ENCODE measurements at regions not wholly inside any gene's neighbourhood (a gene's known extent, or its start where the extent isn't known, plus 50 kb on each side); places are given as distances from the start of the nearest gene placed in this dataset.

DNA sequence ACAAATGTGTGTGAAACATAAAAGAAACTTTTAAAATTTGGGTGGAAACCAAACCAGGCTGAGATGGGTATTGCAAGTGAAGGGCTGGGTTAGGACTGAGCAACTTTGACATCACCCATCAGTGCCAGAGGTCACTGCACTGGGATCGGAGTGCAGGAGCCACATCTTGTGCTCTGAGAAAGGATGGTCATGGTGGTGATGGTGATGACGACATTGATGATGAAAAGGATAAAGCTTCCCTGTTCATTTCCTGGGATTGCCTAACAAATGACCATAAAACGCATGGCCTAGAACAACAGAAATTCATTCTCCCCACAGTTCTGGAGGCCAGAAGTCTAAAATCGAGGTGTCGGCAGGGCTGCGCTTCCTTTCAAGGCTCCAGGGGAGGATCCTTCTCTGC, 324.0 kb downstream of the MAF start:
- POLR2A ChIA-PET = interaction anchor here (0.6 kb wide), 1 partner anchor 931 kb away, joined by 21 read pairs; no protein-coding TSS in a partner anchor
- no TSS peak for BruUV-seq (replicated peaks)

DNA sequence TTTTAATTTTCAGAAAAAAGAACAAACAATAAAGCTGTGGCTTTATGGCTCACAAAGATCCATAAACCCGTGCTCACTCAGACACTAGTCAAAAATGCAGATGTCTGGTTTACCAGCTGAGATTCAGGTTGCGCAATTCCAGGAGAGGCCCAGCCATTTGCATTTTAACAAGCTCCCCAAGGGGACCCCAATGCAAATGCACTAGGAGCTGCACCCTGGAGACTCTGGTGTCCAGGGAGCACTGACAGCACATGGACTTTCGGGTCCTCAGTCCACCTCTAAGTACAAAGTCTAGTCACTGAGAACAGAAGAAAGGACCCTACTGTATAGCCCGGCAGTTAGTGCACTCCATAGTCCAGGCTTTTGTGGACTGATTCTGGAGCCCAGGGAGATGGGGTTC, 326.3 kb downstream of the MAF start:
- H3K36me3 ChIP-seq (ENCODE audit: control insufficient read depth, insufficient read depth, low read length) = no peaks in the 10 kb centered on the region
- no peaks in the 10 kb centered on the region for H3K4me1 ChIP-seq (ENCODE audit: control insufficient read depth, insufficient read depth, low read length)
- intact Hi-C loops (cut with micrococcal nuclease; ENCODE audit: unreplicated experiment) = no loop called here
- BruUV-seq (replicated peaks) = no TSS peak
- H3K4me3 ChIP-seq (ENCODE audit: low read depth in 2 of 2, low read length in 2 of 2) = no peak overlapping the region
- H3K27me3 ChIP-seq (ENCODE audit: control insufficient read depth, insufficient read depth, low read length) = no peaks in the 10 kb centered on the region
- ATAC-seq = no peak
- DNase-seq (ENCODE audit: low read depth, low spot score) = no peak
- TF ChIP-seq POLR2AphosphoS5 (IDR thresholded peaks at IDR 0.05; ENCODE audit: low read depth, low read length) (no peak), TCF7L2 (IDR thresholded peaks at IDR 0.05; ENCODE audit: low read depth, low read length) (no peak), SIN3A (IDR thresholded peaks at IDR 0.05; ENCODE audit: borderline replicate concordance, insufficient read depth, low read depth, low read length) (no peak)
- TF ChIP-seq, protein P1, sequence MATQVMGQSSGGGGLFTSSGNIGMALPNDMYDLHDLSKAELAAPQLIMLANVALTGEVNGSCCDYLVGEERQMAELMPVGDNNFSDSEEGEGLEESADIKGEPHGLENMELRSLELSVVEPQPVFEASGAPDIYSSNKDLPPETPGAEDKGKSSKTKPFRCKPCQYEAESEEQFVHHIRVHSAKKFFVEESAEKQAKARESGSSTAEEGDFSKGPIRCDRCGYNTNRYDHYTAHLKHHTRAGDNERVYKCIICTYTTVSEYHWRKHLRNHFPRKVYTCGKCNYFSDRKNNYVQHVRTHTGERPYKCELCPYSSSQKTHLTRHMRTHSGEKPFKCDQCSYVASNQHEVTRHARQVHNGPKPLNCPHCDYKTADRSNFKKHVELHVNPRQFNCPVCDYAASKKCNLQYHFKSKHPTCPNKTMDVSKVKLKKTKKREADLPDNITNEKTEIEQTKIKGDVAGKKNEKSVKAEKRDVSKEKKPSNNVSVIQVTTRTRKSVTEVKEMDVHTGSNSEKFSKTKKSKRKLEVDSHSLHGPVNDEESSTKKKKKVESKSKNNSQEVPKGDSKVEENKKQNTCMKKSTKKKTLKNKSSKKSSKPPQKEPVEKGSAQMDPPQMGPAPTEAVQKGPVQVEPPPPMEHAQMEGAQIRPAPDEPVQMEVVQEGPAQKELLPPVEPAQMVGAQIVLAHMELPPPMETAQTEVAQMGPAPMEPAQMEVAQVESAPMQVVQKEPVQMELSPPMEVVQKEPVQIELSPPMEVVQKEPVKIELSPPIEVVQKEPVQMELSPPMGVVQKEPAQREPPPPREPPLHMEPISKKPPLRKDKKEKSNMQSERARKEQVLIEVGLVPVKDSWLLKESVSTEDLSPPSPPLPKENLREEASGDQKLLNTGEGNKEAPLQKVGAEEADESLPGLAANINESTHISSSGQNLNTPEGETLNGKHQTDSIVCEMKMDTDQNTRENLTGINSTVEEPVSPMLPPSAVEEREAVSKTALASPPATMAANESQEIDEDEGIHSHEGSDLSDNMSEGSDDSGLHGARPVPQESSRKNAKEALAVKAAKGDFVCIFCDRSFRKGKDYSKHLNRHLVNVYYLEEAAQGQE (IDR thresholded peaks at IDR 0.05; ENCODE audit: insufficient read depth in 1 of 2, low read depth in 2 of 2, low read length in 1 of 2) = no peak
- TF ChIP-seq, protein P2, sequence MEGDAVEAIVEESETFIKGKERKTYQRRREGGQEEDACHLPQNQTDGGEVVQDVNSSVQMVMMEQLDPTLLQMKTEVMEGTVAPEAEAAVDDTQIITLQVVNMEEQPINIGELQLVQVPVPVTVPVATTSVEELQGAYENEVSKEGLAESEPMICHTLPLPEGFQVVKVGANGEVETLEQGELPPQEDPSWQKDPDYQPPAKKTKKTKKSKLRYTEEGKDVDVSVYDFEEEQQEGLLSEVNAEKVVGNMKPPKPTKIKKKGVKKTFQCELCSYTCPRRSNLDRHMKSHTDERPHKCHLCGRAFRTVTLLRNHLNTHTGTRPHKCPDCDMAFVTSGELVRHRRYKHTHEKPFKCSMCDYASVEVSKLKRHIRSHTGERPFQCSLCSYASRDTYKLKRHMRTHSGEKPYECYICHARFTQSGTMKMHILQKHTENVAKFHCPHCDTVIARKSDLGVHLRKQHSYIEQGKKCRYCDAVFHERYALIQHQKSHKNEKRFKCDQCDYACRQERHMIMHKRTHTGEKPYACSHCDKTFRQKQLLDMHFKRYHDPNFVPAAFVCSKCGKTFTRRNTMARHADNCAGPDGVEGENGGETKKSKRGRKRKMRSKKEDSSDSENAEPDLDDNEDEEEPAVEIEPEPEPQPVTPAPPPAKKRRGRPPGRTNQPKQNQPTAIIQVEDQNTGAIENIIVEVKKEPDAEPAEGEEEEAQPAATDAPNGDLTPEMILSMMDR (IDR thresholded peaks at IDR 0.05) = no peak
- ChIA-PET POLR2A (no interaction called here), CTCF (no interaction called here)
- no peak overlapping the region for H3K27ac ChIP-seq (ENCODE audit: low read length)
- no peaks in the 10 kb centered on the region for H3K9me3 ChIP-seq (ENCODE audit: control insufficient read depth, insufficient read depth, low read depth, low read length)
- in situ Hi-C loops (cut with HindIII; ENCODE audit: low pct_unique_long_range_greater_than_20kb, low sequenced_read_pairs) = no loop called here

More for the DNA sequence above, 324.0 kb downstream of the MAF start:
- Histone ChIP-seq H3K27me3 (ENCODE audit: control insufficient read depth, insufficient read depth, low read length) (no peaks in the 10 kb centered on the region), H3K9me3 (ENCODE audit: control insufficient read depth, insufficient read depth, low read depth, low read length) (no peaks in the 10 kb centered on the region), H3K36me3 (ENCODE audit: control insufficient read depth, insufficient read depth, low read length) (no peaks in the 10 kb centered on the region), H3K4me3 (ENCODE audit: low read depth in 2 of 2, low read length in 2 of 2) (no peak overlapping the region), H3K27ac (ENCODE audit: low read length) (no peak overlapping the region), H3K4me1 (ENCODE audit: control insufficient read depth, insufficient read depth, low read length) (no peaks in the 10 kb centered on the region)
- intact Hi-C loops (cut with micrococcal nuclease; ENCODE audit: unreplicated experiment) = no loop called here
- TF ChIP-seq POLR2AphosphoS5 (IDR thresholded peaks at IDR 0.05; ENCODE audit: low read depth, low read length) (no peak), TCF7L2 (IDR thresholded peaks at IDR 0.05; ENCODE audit: low read depth, low read length) (no peak), SIN3A (IDR thresholded peaks at IDR 0.05; ENCODE audit: borderline replicate concordance, insufficient read depth, low read depth, low read length) (no peak)
- TF ChIP-seq, protein P1 (IDR thresholded peaks at IDR 0.05; ENCODE audit: insufficient read depth in 1 of 2, low read depth in 2 of 2, low read length in 1 of 2) = no peak
- TF ChIP-seq, protein P2 (IDR thresholded peaks at IDR 0.05) = no peak
- CTCF ChIA-PET = no interaction called here
- in situ Hi-C loops (cut with HindIII; ENCODE audit: low pct_unique_long_range_greater_than_20kb, low sequenced_read_pairs) = no loop called here
- DNase-seq (ENCODE audit: low read depth, low spot score) = no peak
- no peak for ATAC-seq
